ENCODE measurements at regions not wholly inside any gene's neighbourhood (a gene's known extent, or its start where the extent isn't known, plus 50 kb on each side); places are given as distances from the start of the nearest gene placed in this dataset.

DNA sequence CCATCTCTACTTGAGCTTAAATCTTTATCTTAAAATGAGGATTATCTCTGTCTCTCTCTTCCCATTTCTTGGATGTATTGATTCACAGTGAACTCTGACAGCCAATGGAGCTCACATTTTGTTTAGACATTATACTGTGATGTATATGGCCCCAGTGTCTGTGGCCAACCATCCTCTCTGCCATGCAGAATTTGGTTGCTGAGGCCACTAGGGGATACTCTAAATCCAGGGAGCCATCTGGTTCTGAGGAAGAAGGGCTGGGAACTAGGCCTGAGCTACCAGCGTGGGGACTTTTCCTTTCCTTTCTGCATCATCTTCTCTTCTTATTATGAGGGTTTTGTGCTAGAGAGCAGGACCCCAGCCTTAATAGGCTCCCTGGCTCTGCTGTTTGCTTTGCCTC is 59.1 kb upstream of the RIPOR2 start:
- no peaks in the 10 kb centered on the region for H3K36me3 ChIP-seq (replicated peaks in 1 of 2; ENCODE audit: control insufficient read depth in 1 of 2, insufficient read depth in 2 of 2, low read length in 2 of 2)
- H4K20me1 ChIP-seq (ENCODE audit: insufficient read depth, low read length): no peaks in the 10 kb centered on the region
- ChIA-PET POLR2A (no interaction called here), CTCF (ENCODE audit: low intra/inter-chr PET ratio, low total read pairs) (no interaction called here)
- intact Hi-C loops (cut with micrococcal nuclease; ENCODE audit: unreplicated experiment) (no loop called here), in situ Hi-C loops (cut with HindIII; ENCODE audit: extremely low pct_ligation_motif_present, low pct_unique_long_range_greater_than_20kb) (loop anchor here (5.0 kb wide), 1 partner anchor 138 kb away; no protein-coding TSS in a partner anchor)
- no peak for DNase-seq (ENCODE audit: low spot score)
- H3K27ac ChIP-seq (ENCODE audit: extremely low read length, insufficient read depth, low read length): no peak overlapping the region
- ATAC-seq: no peak
- no TSS peak for BruUV-seq (replicated peaks)
- H3K4me1 ChIP-seq (ENCODE audit: insufficient read depth, low read length): no peaks in the 10 kb centered on the region
- H2AFZ ChIP-seq (ENCODE audit: low read length): no peak overlapping the region
- no peaks in the 10 kb centered on the region for H3K79me2 ChIP-seq (ENCODE audit: insufficient read depth, low read length)
- H3K27me3 ChIP-seq (ENCODE audit: control insufficient read depth in 1 of 2, insufficient read depth in 2 of 2, low read length in 2 of 2): no peaks in the 10 kb centered on the region
- no peak overlapping the region for H3K4me3 ChIP-seq (replicated peaks in 1 of 3; ENCODE audit: insufficient read depth in 1 of 3, low read depth in 2 of 3, low read length in 3 of 3)
- no peaks in the 10 kb centered on the region for H3K9me3 ChIP-seq (ENCODE audit: low read length)
- H3K4me2 ChIP-seq (ENCODE audit: low read depth, low read length): no peak overlapping the region
- H3K9ac ChIP-seq (ENCODE audit: insufficient read depth, low read depth, low read length): no peak overlapping the region
- no peak for FAIRE-seq
- TF ChIP-seq, protein P1, sequence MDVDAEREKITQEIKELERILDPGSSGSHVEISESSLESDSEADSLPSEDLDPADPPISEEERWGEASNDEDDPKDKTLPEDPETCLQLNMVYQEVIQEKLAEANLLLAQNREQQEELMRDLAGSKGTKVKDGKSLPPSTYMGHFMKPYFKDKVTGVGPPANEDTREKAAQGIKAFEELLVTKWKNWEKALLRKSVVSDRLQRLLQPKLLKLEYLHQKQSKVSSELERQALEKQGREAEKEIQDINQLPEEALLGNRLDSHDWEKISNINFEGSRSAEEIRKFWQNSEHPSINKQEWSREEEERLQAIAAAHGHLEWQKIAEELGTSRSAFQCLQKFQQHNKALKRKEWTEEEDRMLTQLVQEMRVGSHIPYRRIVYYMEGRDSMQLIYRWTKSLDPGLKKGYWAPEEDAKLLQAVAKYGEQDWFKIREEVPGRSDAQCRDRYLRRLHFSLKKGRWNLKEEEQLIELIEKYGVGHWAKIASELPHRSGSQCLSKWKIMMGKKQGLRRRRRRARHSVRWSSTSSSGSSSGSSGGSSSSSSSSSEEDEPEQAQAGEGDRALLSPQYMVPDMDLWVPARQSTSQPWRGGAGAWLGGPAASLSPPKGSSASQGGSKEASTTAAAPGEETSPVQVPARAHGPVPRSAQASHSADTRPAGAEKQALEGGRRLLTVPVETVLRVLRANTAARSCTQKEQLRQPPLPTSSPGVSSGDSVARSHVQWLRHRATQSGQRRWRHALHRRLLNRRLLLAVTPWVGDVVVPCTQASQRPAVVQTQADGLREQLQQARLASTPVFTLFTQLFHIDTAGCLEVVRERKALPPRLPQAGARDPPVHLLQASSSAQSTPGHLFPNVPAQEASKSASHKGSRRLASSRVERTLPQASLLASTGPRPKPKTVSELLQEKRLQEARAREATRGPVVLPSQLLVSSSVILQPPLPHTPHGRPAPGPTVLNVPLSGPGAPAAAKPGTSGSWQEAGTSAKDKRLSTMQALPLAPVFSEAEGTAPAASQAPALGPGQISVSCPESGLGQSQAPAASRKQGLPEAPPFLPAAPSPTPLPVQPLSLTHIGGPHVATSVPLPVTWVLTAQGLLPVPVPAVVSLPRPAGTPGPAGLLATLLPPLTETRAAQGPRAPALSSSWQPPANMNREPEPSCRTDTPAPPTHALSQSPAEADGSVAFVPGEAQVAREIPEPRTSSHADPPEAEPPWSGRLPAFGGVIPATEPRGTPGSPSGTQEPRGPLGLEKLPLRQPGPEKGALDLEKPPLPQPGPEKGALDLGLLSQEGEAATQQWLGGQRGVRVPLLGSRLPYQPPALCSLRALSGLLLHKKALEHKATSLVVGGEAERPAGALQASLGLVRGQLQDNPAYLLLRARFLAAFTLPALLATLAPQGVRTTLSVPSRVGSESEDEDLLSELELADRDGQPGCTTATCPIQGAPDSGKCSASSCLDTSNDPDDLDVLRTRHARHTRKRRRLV (CRISPR knock-in tag; IDR thresholded peaks at IDR 0.05): no peak
- TF ChIP-seq STAG1 (CRISPR knock-in tag; IDR thresholded peaks at IDR 0.05) (0 out of 2 replicates have a peak, but pooled peaks have one; percentile 4), ZNF430 (CRISPR knock-in tag; IDR thresholded peaks at IDR 0.05) (no peak), ZNF296 (CRISPR knock-in tag; conservative IDR thresholded peaks at IDR 0.05) (no peak), TEAD3 (CRISPR knock-in tag; optimal IDR thresholded peaks at IDR 0.05; ENCODE audit: borderline replicate concordance) (no peak), SSRP1 (CRISPR knock-in tag; IDR thresholded peaks at IDR 0.05) (no peak), PCBP2 (optimal IDR thresholded peaks at IDR 0.05; ENCODE audit: low read depth, low read length, poor library complexity, severe bottlenecking) (no peak)
- TF ChIP-seq, protein P2, sequence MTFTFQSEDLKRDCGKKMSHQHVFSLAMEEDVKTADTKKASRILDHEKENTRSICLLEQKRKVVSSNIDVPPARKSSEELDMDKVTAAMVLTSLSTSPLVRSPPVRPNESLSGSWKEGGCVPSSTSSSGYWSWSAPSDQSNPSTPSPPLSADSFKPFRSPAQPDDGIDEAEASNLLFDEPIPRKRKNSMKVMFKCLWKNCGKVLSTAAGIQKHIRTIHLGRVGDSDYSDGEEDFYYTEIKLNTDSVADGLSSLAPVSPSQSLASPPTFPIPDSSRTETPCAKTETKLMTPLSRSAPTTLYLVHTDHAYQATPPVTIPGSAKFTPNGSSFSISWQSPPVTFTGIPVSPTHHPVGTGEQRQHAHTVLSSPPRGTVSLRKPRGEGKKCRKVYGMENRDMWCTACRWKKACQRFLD (CRISPR knock-in tag; IDR thresholded peaks at IDR 0.05; ENCODE audit: borderline replicate concordance): no peak
- TF ChIP-seq, protein P3, sequence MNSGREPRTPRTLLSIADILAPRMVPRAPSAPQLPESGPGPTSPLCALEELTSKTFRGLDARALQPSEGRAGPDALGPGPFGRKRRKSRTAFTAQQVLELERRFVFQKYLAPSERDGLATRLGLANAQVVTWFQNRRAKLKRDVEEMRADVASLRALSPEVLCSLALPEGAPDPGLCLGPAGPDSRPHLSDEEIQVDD (CRISPR knock-in tag; IDR thresholded peaks at IDR 0.05; ENCODE audit: borderline replicate concordance): no peak
- WGBS (ENCODE audit: low lambda C conversion rate): 0% methylated on average over 1 of the region's 1 CpG
